HL-60 (cell line): ENCODE measurements at regions not wholly inside any gene's neighbourhood (a gene's known extent, or its start where the extent isn't known, plus 50 kb on each side); places are given as distances from the start of the nearest gene placed in this dataset.

Experiments used
- CTCF ChIP-seq: IDR thresholded peaks from one replicate; pipeline ENCODE4 v1.5.1; 2011; ENCODE audit warnings: low read length, control low read depth, inconsistent platforms; ENCODE audit not compliant: insufficient read depth
- GABPA ChIP-seq: IDR thresholded peaks from 2 replicates; pipeline ENCODE4 v1.6.1; 2012; ENCODE audit warnings: low read depth
- POLR2AphosphoS5 ChIP-seq: IDR thresholded peaks from 2 replicates; pipeline ENCODE4 v1.6.1; 2012; ENCODE audit warnings: low read depth
- REST ChIP-seq: IDR thresholded peaks from 2 replicates; pipeline ENCODE4 v1.6.1; 2012; ENCODE audit warnings: low read depth; ENCODE audit not compliant: insufficient replicate concordance
- SPI1 ChIP-seq: IDR thresholded peaks from 2 replicates; pipeline ENCODE4 v1.6.1; 2012; ENCODE audit warnings: low read depth, mild to moderate bottlenecking, borderline replicate concordance

GRCh38 chrX:149255860-149256259 lies 249.2 kb downstream of the IDS start:
- TF ChIP-seq CTCF (no peak), POLR2AphosphoS5 (no peak), REST (no peak), GABPA (no peak), SPI1 (no peak)
